ENCODE measurements at regions not wholly inside any gene's neighbourhood (a gene's known extent, or its start where the extent isn't known, plus 50 kb on each side); places are given as distances from the start of the nearest gene placed in this dataset.

GRCh38 chr2:14928056-14928455 lies 295.5 kb downstream of the LRATD1 start:
- no CpG with 5 or more reads among the region's 1 CpG for WGBS (ENCODE audit: insufficient coverage)
- no peaks in the 10 kb centered on the region for H3K4me1 ChIP-seq (ENCODE audit: control insufficient read depth in 1 of 2, insufficient read depth in 2 of 2, low read length in 2 of 2)
- Mint-ChIP-seq H3K27ac (no peak overlapping the region), H3K36me3 (no peaks in the 10 kb centered on the region), H3K27me3 (ENCODE audit: low read depth in 3 of 3) (peaks cover 0 to 2% (median 0%) of the 10 kb centered on the region in 3 donors), H3K4me1 (no peaks in the 10 kb centered on the region), H3K4me3 (no peak overlapping the region), H3K9me3 (peaks cover 2 to 9% (median 4%) of the 10 kb centered on the region in 7 donors)
- no peaks in the 10 kb centered on the region for H3K36me3 ChIP-seq (replicated peaks in 1 of 2; ENCODE audit: control insufficient read depth in 1 of 2, insufficient read depth in 2 of 2, low read length in 2 of 2)
- no peak overlapping the region for H3K4me2 ChIP-seq (replicated peaks; ENCODE audit: extremely low read depth, low read length, poor library complexity, severe bottlenecking)
- no peaks in the 10 kb centered on the region for H3K27me3 ChIP-seq (ENCODE audit: control insufficient read depth in 2 of 2, insufficient read depth in 2 of 2, low read length in 2 of 2)
- H3K9me3 ChIP-seq (replicated peaks in 1 of 2; ENCODE audit: control insufficient read depth in 1 of 2, insufficient read depth in 1 of 2, low read length in 2 of 2), result peaks cover 0 to 4% of the 10 kb centered on the region in 2 donors
- no peaks in the 10 kb centered on the region for H4K20me1 ChIP-seq (ENCODE audit: insufficient read depth, low read length)
- H3K4me3 ChIP-seq (replicated peaks in 1 of 3; ENCODE audit: low read depth in 2 of 3, low read length in 3 of 3), result no peak overlapping the region
- no peak for DNase-seq
- H3K79me2 ChIP-seq (ENCODE audit: insufficient read depth, low read length), result no peaks in the 10 kb centered on the region
- no peak overlapping the region for H3K9ac ChIP-seq (ENCODE audit: insufficient read depth, low read length, poor library complexity, severe bottlenecking)
- no peak overlapping the region for H2AFZ ChIP-seq (ENCODE audit: insufficient read depth, low read depth, low read length, poor library complexity, severe bottlenecking)
- intact Hi-C loops (cut with micrococcal nuclease), result no loop called here
- no peak for TF ChIP-seq CTCF (IDR thresholded peaks at IDR 0.05)
- H3K27ac ChIP-seq (ENCODE audit: low read depth in 1 of 2, low read length in 2 of 2), result no peak overlapping the region

DNA sequence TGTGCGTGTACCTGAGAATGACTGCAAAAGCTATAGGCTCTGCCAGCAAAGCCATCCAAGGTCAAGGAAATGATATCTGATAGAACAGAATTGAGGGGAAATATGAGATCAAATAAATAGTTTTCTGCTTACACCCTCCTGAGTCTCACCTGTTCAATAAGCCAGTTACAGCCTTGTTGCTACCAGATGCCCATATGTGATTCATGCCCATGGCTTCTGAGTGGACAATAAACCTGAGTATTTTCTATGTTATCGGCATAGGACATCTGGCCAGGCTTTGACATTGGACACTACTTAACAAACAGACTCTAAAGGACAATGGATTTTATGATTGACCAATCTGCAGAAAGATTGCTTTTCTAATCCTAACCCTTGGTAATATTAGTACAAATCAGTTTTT lies 297.9 kb downstream of the LRATD1 start:
- DNase-seq, result no peak
- Histone ChIP-seq H4K20me1 (ENCODE audit: insufficient read depth, low read length) (no peaks in the 10 kb centered on the region), H3K27ac (ENCODE audit: low read depth in 1 of 2, low read length in 2 of 2) (no peak overlapping the region), H3K36me3 (replicated peaks in 1 of 2; ENCODE audit: control insufficient read depth in 1 of 2, insufficient read depth in 2 of 2, low read length in 2 of 2) (no peaks in the 10 kb centered on the region), H3K4me1 (ENCODE audit: control insufficient read depth in 1 of 2, insufficient read depth in 2 of 2, low read length in 2 of 2) (no peaks in the 10 kb centered on the region), H2AFZ (ENCODE audit: insufficient read depth, low read depth, low read length, poor library complexity, severe bottlenecking) (no peak overlapping the region), H3K4me3 (replicated peaks in 1 of 3; ENCODE audit: low read depth in 2 of 3, low read length in 3 of 3) (no peak overlapping the region), H3K9ac (ENCODE audit: insufficient read depth, low read length, poor library complexity, severe bottlenecking) (no peak overlapping the region), H3K9me3 (replicated peaks in 1 of 2; ENCODE audit: control insufficient read depth in 1 of 2, insufficient read depth in 1 of 2, low read length in 2 of 2) (no peaks in the 10 kb centered on the region), H3K79me2 (ENCODE audit: insufficient read depth, low read length) (no peaks in the 10 kb centered on the region), H3K4me2 (replicated peaks; ENCODE audit: extremely low read depth, low read length, poor library complexity, severe bottlenecking) (no peak overlapping the region), H3K27me3 (ENCODE audit: control insufficient read depth in 2 of 2, insufficient read depth in 2 of 2, low read length in 2 of 2) (no peaks in the 10 kb centered on the region)
- WGBS (ENCODE audit: insufficient coverage), result 83% methylated on average over 1 of the region's 2 CpGs
- H3K27ac Mint-ChIP-seq, result no peak overlapping the region
- peaks cover 0 to 4% (median 2%) of the 10 kb centered on the region in 7 donors for H3K9me3 Mint-ChIP-seq
- H3K4me3 Mint-ChIP-seq, result no peak overlapping the region
- TF ChIP-seq CTCF (IDR thresholded peaks at IDR 0.05), result no peak
- intact Hi-C loops (cut with micrococcal nuclease), result no loop called here
- no peaks in the 10 kb centered on the region for H3K4me1 Mint-ChIP-seq
- no peaks in the 10 kb centered on the region for H3K36me3 Mint-ChIP-seq
- H3K27me3 Mint-ChIP-seq (ENCODE audit: low read depth in 3 of 3), result peaks cover 0 to 2% (median 0%) of the 10 kb centered on the region in 3 donors
